Fibroblast of lung (primary cell): ENCODE measurements at regions not wholly inside any gene's neighbourhood (a gene's known extent, or its start where the extent isn't known, plus 50 kb on each side); places are given as distances from the start of the nearest gene placed in this dataset.

Experiments used
- DNase-seq, 2 donors: peaks; one replicate each; pipeline versions ENCODE4 v3.0.0 to v3.0.0-alpha.2; 2010; ENCODE audit warnings: low read depth in 2 of 2
- H2AFZ ChIP-seq: 2 replicates; pipeline ENCODE4 v1.5.1; 2012; ENCODE audit warnings: low read length, control low read depth, inconsistent platforms
- H3K27ac ChIP-seq: 2 replicates; pipeline ENCODE4 v1.5.1; 2011; ENCODE audit warnings: low read length, control low read depth; ENCODE audit not compliant: insufficient read depth
- H3K27me3 ChIP-seq: 2 replicates; pipeline ENCODE4 v1.5.1; 2011; ENCODE audit warnings: mild to moderate bottlenecking, low read length; ENCODE audit not compliant: control insufficient read depth, insufficient read depth
- H3K36me3 ChIP-seq: 2 replicates; pipeline ENCODE4 v1.5.1; 2011; ENCODE audit warnings: low read length; ENCODE audit not compliant: control insufficient read depth, insufficient read depth
- H3K4me1 ChIP-seq: 2 replicates; pipeline ENCODE4 v1.5.1; 2011; ENCODE audit warnings: low read length; ENCODE audit not compliant: control insufficient read depth, insufficient read depth; ENCODE audit errors: extremely low read depth
- H3K4me2 ChIP-seq: 2 replicates; pipeline ENCODE4 v1.5.1; 2011; ENCODE audit warnings: low read length, control low read depth; ENCODE audit not compliant: insufficient read depth; ENCODE audit errors: extremely low read depth
- H3K4me3 ChIP-seq, 4 experiments: fragments of 200-600 bp in 1 of 4; sonication (generic) in 1 of 4; replicated peaks in 1 of 4; 2 replicates each; pipeline ENCODE4 v1.5.1; 2011 to 2016; ENCODE audit warnings: low read length in 4 of 4, low read depth in 3 of 4, mild to moderate bottlenecking in 3 of 4, control low read depth in 2 of 4, inconsistent platforms in 1 of 4, mixed read lengths in 1 of 4; ENCODE audit not compliant: insufficient read depth in 1 of 4; ENCODE audit errors: control extremely low read depth in 1 of 4
- H3K79me2 ChIP-seq: 2 replicates; pipeline ENCODE4 v1.5.1; 2012; ENCODE audit warnings: mild to moderate bottlenecking, low read length, inconsistent platforms; ENCODE audit not compliant: control insufficient read depth, insufficient read depth
- H3K9ac ChIP-seq: 2 replicates; pipeline ENCODE4 v1.5.1; 2011; ENCODE audit warnings: mild to moderate bottlenecking, low read length, control low read depth; ENCODE audit not compliant: insufficient read depth
- H3K9me3 ChIP-seq: 2 replicates; pipeline ENCODE4 v1.5.1; 2012; ENCODE audit warnings: low read depth, low read length; ENCODE audit not compliant: control insufficient read depth, insufficient read depth
- H4K20me1 ChIP-seq: 2 replicates; pipeline ENCODE4 v1.5.1; 2011; ENCODE audit warnings: low read length; ENCODE audit not compliant: control insufficient read depth, insufficient read depth; ENCODE audit errors: extremely low read depth
- CTCF ChIP-seq, 2 donors: IDR thresholded peaks in 1 of 2; conservative IDR thresholded peaks in 1 of 2; 1 replicate in 1 of 2; 2 replicates in 1 of 2; pipeline ENCODE4 v1.5.1; 2011 to 2012; ENCODE audit warnings: low read length in 2 of 2, control low read depth in 1 of 2, inconsistent platforms in 1 of 2, low read depth in 1 of 2, mild to moderate bottlenecking in 1 of 2
- EZH2 ChIP-seq: IDR thresholded peaks from 2 replicates; pipeline ENCODE4 v1.5.1; 2012; ENCODE audit warnings: low read length, control low read depth, mild to moderate bottlenecking; ENCODE audit errors: missing control alignments

- H4K20me1 ChIP-seq: no peaks in the 10 kb centered on the region
- no peaks in the 10 kb centered on the region for H3K27me3 ChIP-seq
- H3K27ac ChIP-seq: no peak overlapping the region
- H3K9me3 ChIP-seq: no peaks in the 10 kb centered on the region
- TF ChIP-seq CTCF (conservative IDR thresholded peaks at IDR 0.05 in 1 of 2, IDR thresholded peaks at IDR 0.05 in 1 of 2; ENCODE audit: low read depth in 1 of 2, low read length in 2 of 2): no peak
- no peak for TF ChIP-seq EZH2
- no peak overlapping the region for H3K4me2 ChIP-seq
- no peak overlapping the region for H3K9ac ChIP-seq
- no peaks in the 10 kb centered on the region for H3K4me1 ChIP-seq
- H3K4me3 ChIP-seq: no peak overlapping the region
- DNase-seq: no peak
- H2AFZ ChIP-seq: no peak overlapping the region
- no peaks in the 10 kb centered on the region for H3K36me3 ChIP-seq
- no peaks in the 10 kb centered on the region for H3K79me2 ChIP-seq
These were observed 764.6 kb downstream of the TSN start for GRCh38 chr2:122519821-122520611.

GRCh38 chr2:122523143-122523542 lies 767.7 kb downstream of the TSN start:
- Histone ChIP-seq H2AFZ (no peak overlapping the region), H3K9ac (no peak overlapping the region), H4K20me1 (no peaks in the 10 kb centered on the region), H3K79me2 (no peaks in the 10 kb centered on the region), H3K36me3 (no peaks in the 10 kb centered on the region), H3K4me1 (no peaks in the 10 kb centered on the region), H3K27ac (no peak overlapping the region), H3K9me3 (no peaks in the 10 kb centered on the region), H3K27me3 (no peaks in the 10 kb centered on the region), H3K4me2 (no peak overlapping the region), H3K4me3 (no peak overlapping the region)
- TF ChIP-seq EZH2 (no peak), CTCF (conservative IDR thresholded peaks at IDR 0.05 in 1 of 2, IDR thresholded peaks at IDR 0.05 in 1 of 2; ENCODE audit: low read depth in 1 of 2, low read length in 2 of 2) (no peak)
- no peak for DNase-seq

GRCh38 chr2:122523981-122524380 lies 768.5 kb downstream of the TSN start:
- no peaks in the 10 kb centered on the region for H3K9me3 ChIP-seq
- H3K27ac ChIP-seq: no peak overlapping the region
- no peak for TF ChIP-seq CTCF (conservative IDR thresholded peaks at IDR 0.05 in 1 of 2, IDR thresholded peaks at IDR 0.05 in 1 of 2; ENCODE audit: low read depth in 1 of 2, low read length in 2 of 2)
- no peak for TF ChIP-seq EZH2

More at GRCh38 chr2:122523981-122524380, 768.5 kb downstream of the TSN start:
- Histone ChIP-seq H3K36me3 (no peaks in the 10 kb centered on the region), H3K9ac (no peak overlapping the region), H3K4me3 (no peak overlapping the region), H3K27me3 (no peaks in the 10 kb centered on the region), H3K4me2 (no peak overlapping the region), H2AFZ (no peak overlapping the region), H3K79me2 (no peaks in the 10 kb centered on the region), H3K4me1 (no peaks in the 10 kb centered on the region), H4K20me1 (no peaks in the 10 kb centered on the region)
- no peak for DNase-seq
